C4-2B (cell line): ENCODE measurements at regions not wholly inside any gene's neighbourhood (a gene's known extent, or its start where the extent isn't known, plus 50 kb on each side); places are given as distances from the start of the nearest gene placed in this dataset.

Experiments
- CTCF ChIP-seq: fragments of 450-650 bp; conservative IDR thresholded peaks from 2 replicates; pipeline ENCODE4 v1.5.1; 2017; ENCODE audit warnings: mild to moderate bottlenecking
- ZFX ChIP-seq: fragments of 450-650 bp; IDR thresholded peaks from 2 replicates; pipeline ENCODE4 v1.6.1; 2017

- no peak for TF ChIP-seq CTCF
- TF ChIP-seq ZFX = no peak
Measured at GRCh38 chr4:110900213-110900769, 277.4 kb upstream of the PITX2 start.
